BJ (cell line): ENCODE measurements at regions not wholly inside any gene's neighbourhood (a gene's known extent, or its start where the extent isn't known, plus 50 kb on each side); places are given as distances from the start of the nearest gene placed in this dataset.

Experiments
- CTCF ChIA-PET: fragments of 350-600 bp; formaldehyde crosslinking; extraction: SDS; loops from one replicate; lab custom pipeline; 2021; ENCODE audit warnings: antibody characterized with exemption, inconsistent platforms; lab: Yijun Ruan, JAX
- POLR2A ChIA-PET: fragments of 300-600 bp; sonication (Branson Sonifier 250); formaldehyde crosslinking; extraction: SDS; loops from one replicate; lab custom pipeline; 2021; ENCODE audit warnings: antibody characterized with exemption; lab: Charles Lee
- DNase-seq: peaks from one replicate; pipeline ENCODE4 v3.0.0-alpha.2; 2011; ENCODE audit warnings: low read depth
- H3K27me3 ChIP-seq: 2 replicates; pipeline ENCODE4 v1.6.0; 2011; ENCODE audit warnings: low read length; ENCODE audit not compliant: control insufficient read depth, insufficient read depth
- H3K36me3 ChIP-seq: 2 replicates; pipeline ENCODE4 v1.5.1; 2011; ENCODE audit warnings: low read length; ENCODE audit not compliant: control insufficient read depth, insufficient read depth
- H3K4me3 ChIP-seq: 2 replicates; pipeline ENCODE4 v1.5.1; 2011; ENCODE audit warnings: low read depth, mild to moderate bottlenecking, control low read depth, low read length
- TF ChIP-seq, protein P1 (sequence below): IDR thresholded peaks from 2 replicates; pipeline ENCODE4 v1.5.1; 2011; ENCODE audit warnings: low read depth, mild to moderate bottlenecking, control low read depth, inconsistent platforms, low read length, moderate library complexity; ENCODE audit not compliant: insufficient read depth

DNA sequence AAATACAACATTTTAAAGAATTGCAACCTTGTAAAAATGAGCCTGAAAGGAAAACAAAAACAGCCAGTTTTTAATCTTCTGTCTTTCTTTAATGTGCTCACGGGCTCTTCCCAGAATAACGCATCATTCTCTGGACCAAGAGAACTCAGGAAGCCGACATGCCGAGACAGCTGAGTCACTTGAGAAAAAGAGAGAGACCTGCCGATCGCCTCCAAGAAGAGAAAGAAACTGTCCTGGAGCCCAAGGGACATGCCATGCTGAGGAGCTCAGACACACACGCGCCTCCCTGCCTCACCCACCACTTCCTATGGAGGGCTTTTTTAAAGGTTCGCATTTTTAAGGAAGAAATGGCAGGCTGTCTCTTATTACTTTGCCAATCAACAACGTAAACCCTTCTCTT is 176.4 kb downstream of the ZNF281 start:
- ChIA-PET CTCF (interaction anchor here (1.0 to 1.1 kb wide), 2 partner anchors 75 to 548 kb away, joined by 3 read pairs; no protein-coding TSS in a partner anchor), POLR2A (no interaction called here)
- TF ChIP-seq, protein P1, sequence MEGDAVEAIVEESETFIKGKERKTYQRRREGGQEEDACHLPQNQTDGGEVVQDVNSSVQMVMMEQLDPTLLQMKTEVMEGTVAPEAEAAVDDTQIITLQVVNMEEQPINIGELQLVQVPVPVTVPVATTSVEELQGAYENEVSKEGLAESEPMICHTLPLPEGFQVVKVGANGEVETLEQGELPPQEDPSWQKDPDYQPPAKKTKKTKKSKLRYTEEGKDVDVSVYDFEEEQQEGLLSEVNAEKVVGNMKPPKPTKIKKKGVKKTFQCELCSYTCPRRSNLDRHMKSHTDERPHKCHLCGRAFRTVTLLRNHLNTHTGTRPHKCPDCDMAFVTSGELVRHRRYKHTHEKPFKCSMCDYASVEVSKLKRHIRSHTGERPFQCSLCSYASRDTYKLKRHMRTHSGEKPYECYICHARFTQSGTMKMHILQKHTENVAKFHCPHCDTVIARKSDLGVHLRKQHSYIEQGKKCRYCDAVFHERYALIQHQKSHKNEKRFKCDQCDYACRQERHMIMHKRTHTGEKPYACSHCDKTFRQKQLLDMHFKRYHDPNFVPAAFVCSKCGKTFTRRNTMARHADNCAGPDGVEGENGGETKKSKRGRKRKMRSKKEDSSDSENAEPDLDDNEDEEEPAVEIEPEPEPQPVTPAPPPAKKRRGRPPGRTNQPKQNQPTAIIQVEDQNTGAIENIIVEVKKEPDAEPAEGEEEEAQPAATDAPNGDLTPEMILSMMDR: no peak
- Histone ChIP-seq H3K27me3 (no peaks in the 10 kb centered on the region), H3K36me3 (no peaks in the 10 kb centered on the region), H3K4me3 (no peak overlapping the region)
- DNase-seq: no peak

DNA sequence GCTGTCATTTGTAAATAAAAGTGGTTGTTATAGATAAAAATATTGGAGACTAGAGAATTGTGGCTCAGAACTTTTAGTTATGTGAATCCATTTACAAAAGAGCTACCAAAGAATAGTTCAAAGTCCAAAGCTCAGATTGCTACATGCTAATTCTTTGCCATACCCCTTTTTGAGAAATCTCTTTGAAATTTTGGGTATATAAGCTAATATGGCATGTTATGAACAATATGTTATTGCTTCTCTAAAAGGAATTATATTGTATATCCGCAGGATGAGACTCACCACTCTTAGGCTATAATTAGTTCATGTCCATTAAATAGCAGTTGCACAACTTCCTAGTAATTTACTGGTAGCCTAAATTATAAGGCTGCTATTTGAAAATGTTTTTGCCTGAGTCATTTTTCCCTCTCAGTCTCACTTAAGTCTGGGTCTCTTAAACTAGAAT is 178.0 kb downstream of the ZNF281 start:
- H3K4me3 ChIP-seq: no peak overlapping the region
- peak; percentile 51 for DNase-seq
- H3K27me3 ChIP-seq: no peaks in the 10 kb centered on the region
- TF ChIP-seq, protein P1: no peak
- POLR2A ChIA-PET: interaction anchor here (0.7 to 0.8 kb wide), 2 partner anchors 47 to 70 kb away, joined by 3 read pairs; no protein-coding TSS in a partner anchor
- no peaks in the 10 kb centered on the region for H3K36me3 ChIP-seq
- CTCF ChIA-PET: interaction anchor here (1.1 to 1.6 kb wide), 2 partner anchors 92 to 134 kb away, joined by 3 to 4 read pairs; no protein-coding TSS in a partner anchor

DNA sequence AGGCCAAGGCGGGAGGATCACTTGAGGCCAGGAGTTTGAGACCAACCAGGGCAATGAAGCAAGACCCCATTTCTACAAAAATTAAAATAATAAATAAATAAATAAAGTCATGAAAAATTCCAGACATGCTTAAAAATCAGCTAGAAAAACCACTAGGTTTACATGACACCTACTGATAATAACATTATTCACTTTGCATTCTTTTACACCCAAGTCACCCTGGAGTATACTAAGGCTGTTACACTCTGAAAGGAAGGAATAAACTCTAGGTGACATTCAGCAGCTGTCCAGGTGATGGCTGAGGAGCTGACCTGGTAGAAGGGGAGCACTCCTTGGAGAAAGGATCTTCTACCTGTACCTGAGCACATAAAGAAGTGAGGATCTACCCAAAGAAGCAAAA is 179.2 kb downstream of the ZNF281 start:
- Histone ChIP-seq H3K36me3 (no peaks in the 10 kb centered on the region), H3K27me3 (no peaks in the 10 kb centered on the region), H3K4me3 (no peak overlapping the region)
- TF ChIP-seq, protein P1: no peak
- POLR2A ChIA-PET: no interaction called here
- DNase-seq: no peak
- CTCF ChIA-PET: interaction anchor here (1.6 kb wide), 1 partner anchor 91 kb away, joined by 4 read pairs; no protein-coding TSS in a partner anchor

DNA sequence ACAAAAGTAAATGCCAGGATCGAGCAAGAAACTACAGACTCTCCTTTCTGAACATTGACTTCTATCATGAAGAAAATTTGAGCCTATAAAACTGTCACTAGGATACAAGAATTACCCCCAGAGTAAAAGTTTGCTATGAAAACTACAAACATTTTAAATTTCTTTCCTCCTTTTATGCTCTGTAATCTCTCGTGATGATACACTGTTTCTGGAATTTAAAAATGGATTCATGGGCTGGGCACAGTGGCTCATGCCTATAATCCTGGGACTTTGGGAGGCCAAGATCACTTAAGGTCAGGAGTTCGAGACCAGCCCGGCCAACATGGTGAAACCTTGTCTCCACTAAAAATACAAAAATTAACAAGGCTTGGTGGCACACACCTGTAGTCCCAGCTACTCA is 181.3 kb downstream of the ZNF281 start:
- TF ChIP-seq, protein P1: no peak
- Histone ChIP-seq H3K27me3 (no peaks in the 10 kb centered on the region), H3K36me3 (no peaks in the 10 kb centered on the region), H3K4me3 (no peak overlapping the region)
- no peak for DNase-seq
- CTCF ChIA-PET: no interaction called here
- POLR2A ChIA-PET: no interaction called here

DNA sequence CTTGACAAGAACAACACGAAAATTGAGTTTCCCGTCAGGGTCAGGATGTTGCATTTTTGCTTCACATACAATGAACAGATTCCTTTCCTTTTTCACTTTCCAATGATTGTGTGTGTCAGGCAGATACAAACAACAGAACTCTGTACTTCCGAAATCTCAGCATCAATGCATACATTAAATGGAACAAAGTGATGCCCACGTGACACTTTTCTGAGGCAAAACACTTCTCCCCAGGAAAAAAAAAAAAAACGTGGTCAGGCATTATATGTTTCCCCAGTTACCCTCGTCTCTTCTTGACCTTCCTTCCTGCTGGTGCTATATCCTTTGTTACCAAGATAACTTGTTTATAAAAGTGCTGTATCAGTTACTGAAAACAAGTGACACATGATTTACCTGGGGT is 181.8 kb downstream of the ZNF281 start:
- Histone ChIP-seq H3K4me3 (no peak overlapping the region), H3K27me3 (no peaks in the 10 kb centered on the region), H3K36me3 (no peaks in the 10 kb centered on the region)
- TF ChIP-seq, protein P1: no peak
- ChIA-PET CTCF (no interaction called here), POLR2A (no interaction called here)
- DNase-seq: no peak
